Endodermal cell (in vitro differentiated cells): ENCODE measurements at regions not wholly inside any gene's neighbourhood (a gene's known extent, or its start where the extent isn't known, plus 50 kb on each side); places are given as distances from the start of the nearest gene placed in this dataset.

ENCODE experiments used
- DNase-seq: peaks from one replicate; pipeline ENCODE4 v3.0.0-alpha.2; 2017
- H3K27ac ChIP-seq: 2 replicates; pipeline ENCODE4 v1.5.1; 2013; ENCODE audit warnings: mild to moderate bottlenecking, low read depth, low read length, moderate library complexity
- H3K27me3 ChIP-seq: 2 replicates; pipeline ENCODE4 v1.6.1; 2013; ENCODE audit warnings: mild to moderate bottlenecking, low read length, moderate library complexity; ENCODE audit not compliant: insufficient read depth, control insufficient read depth, poor library complexity, severe bottlenecking
- H3K36me3 ChIP-seq: 2 replicates; pipeline ENCODE4 v1.7.0; 2013; ENCODE audit warnings: mild to moderate bottlenecking, low read length, moderate library complexity; ENCODE audit not compliant: control insufficient read depth, insufficient read depth
- H3K4me1 ChIP-seq: one replicate; pipeline ENCODE4 v1.7.0; 2013; ENCODE audit warnings: low read length; ENCODE audit not compliant: control insufficient read depth, insufficient read depth
- H3K4me3 ChIP-seq: 2 replicates; pipeline ENCODE4 v1.5.1; 2013; ENCODE audit warnings: mild to moderate bottlenecking, low read length, moderate library complexity
- H3K9ac ChIP-seq: 2 replicates; pipeline ENCODE4 v1.6.1; 2013; ENCODE audit warnings: mild to moderate bottlenecking, low read length, moderate library complexity; ENCODE audit not compliant: poor library complexity, severe bottlenecking; ENCODE audit errors: extremely low read depth
- H3K9me3 ChIP-seq: 2 replicates; pipeline ENCODE4 v1.6.1; 2013; ENCODE audit warnings: mild to moderate bottlenecking, low read length, moderate library complexity; ENCODE audit not compliant: control insufficient read depth
- H3K27ac Mint-ChIP-seq: 2 replicates; pipeline ENCODE4 v1.8.0; 2020; ENCODE audit warnings: mixed read lengths
- H3K27me3 Mint-ChIP-seq: 2 replicates; pipeline ENCODE4 v1.8.0; 2021; ENCODE audit warnings: mild to moderate bottlenecking, mixed read lengths; ENCODE audit not compliant: insufficient read depth
- H3K36me3 Mint-ChIP-seq: 2 replicates; pipeline ENCODE4 v1.8.0; 2020; ENCODE audit warnings: low read depth, mixed read lengths
- H3K4me1 Mint-ChIP-seq: 2 replicates; pipeline ENCODE4 v1.8.0; 2020; ENCODE audit warnings: mixed read lengths
- H3K4me3 Mint-ChIP-seq: 2 replicates; pipeline ENCODE4 v1.8.0; 2020; ENCODE audit warnings: mild to moderate bottlenecking, moderate library complexity, mixed read lengths
- H3K9me3 Mint-ChIP-seq: 2 replicates; pipeline ENCODE4 v1.8.0; 2020; ENCODE audit warnings: mild to moderate bottlenecking, mixed read lengths
- WGBS, 2 experiments: methylation state at CpG; one replicate each; pipeline versions ENCODE4 v1.1.5 to v1.1.7; 2013; ENCODE audit warnings: missing lambda C conversion rate in 2 of 2, mixed read lengths in 1 of 2; ENCODE audit not compliant: insufficient coverage in 1 of 2, insufficient read length in 1 of 2; 5-methylcytosine and 5-hydroxymethylcytosine counted together
- TF ChIP-seq, protein P1 (sequence below): fragments of 200-600 bp; sonication (generic); conservative IDR thresholded peaks from 2 replicates; pipeline ENCODE4 v1.5.0; 2021; ENCODE audit warnings: antibody characterized with exemption, mild to moderate bottlenecking

DNA sequence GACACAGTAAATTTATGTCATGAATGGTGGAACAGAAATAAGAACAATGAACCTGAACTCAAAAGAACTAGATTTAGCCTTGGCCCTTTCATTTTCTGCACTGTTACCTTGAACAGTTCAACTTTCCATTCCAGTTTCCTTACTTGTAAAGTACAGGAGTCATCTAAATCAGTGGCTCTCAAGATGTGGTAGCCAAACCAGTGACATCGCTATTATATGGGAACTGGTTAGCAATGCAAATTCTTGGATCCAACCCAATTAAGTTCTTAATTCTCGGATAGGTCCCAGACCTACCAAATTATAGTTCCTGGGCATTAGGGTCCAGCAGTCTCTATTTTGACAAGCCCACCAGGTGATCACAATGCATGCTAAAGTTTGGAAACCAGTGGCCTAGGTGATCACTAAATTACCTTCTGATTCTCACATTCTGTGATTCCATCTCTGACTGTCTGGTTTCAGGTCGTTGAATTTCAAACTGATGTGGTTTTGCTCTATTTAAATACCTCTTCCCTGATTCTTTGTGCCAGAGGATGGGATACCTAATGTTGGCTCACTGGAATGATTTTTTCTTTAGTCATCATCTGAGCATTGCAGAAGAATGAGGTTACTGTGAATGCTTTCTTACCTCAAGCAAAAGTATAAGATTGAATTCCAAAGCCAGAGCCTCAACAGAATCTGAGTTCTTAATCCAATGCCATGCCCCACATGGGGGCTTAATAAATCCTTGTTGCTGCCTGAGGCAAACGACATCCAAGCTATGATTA is 253.8 kb downstream of the ENC1 start:
- no peak overlapping the region for H3K27ac ChIP-seq
- H3K9me3 ChIP-seq: peaks cover 19% of the 10 kb centered on the region
- WGBS, 2 experiments: 88 to 94% methylated on average over 4 of the region's 4 CpGs
- H3K36me3 ChIP-seq: no peaks in the 10 kb centered on the region
- TF ChIP-seq, protein P1, sequence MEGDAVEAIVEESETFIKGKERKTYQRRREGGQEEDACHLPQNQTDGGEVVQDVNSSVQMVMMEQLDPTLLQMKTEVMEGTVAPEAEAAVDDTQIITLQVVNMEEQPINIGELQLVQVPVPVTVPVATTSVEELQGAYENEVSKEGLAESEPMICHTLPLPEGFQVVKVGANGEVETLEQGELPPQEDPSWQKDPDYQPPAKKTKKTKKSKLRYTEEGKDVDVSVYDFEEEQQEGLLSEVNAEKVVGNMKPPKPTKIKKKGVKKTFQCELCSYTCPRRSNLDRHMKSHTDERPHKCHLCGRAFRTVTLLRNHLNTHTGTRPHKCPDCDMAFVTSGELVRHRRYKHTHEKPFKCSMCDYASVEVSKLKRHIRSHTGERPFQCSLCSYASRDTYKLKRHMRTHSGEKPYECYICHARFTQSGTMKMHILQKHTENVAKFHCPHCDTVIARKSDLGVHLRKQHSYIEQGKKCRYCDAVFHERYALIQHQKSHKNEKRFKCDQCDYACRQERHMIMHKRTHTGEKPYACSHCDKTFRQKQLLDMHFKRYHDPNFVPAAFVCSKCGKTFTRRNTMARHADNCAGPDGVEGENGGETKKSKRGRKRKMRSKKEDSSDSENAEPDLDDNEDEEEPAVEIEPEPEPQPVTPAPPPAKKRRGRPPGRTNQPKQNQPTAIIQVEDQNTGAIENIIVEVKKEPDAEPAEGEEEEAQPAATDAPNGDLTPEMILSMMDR: no peak
- DNase-seq: no peak
- Mint-ChIP-seq H3K4me1 (peaks cover 15% of the 10 kb centered on the region), H3K4me3 (no peak overlapping the region), H3K9me3 (peaks cover 2% of the 10 kb centered on the region), H3K27ac (no peak overlapping the region), H3K27me3 (no peaks in the 10 kb centered on the region), H3K36me3 (no peaks in the 10 kb centered on the region)
- H3K4me1 ChIP-seq: no peaks in the 10 kb centered on the region
- no peak overlapping the region for H3K4me3 ChIP-seq
- no peaks in the 10 kb centered on the region for H3K27me3 ChIP-seq
- H3K9ac ChIP-seq: no peak overlapping the region

DNA sequence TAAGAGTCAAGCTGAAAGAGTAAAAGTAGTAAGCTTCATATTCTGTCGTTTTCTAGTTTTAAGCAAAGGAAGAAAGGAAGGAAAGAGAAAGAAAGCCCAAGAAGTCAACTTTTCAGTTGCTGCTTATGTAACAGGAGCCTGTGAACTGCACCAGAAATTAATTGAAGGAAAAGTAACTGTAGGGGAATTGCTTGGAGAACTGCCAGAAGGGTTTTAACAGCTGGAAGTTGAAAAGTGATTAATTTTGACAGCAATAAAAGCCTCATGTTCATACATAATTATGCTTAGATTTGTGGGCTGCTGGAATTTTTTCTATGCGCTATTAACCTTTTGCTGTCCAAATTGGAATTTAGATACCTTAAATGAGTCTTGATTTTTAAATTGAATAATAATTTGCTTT is 255.7 kb downstream of the ENC1 start:
- TF ChIP-seq, protein P1: no peak
- no peaks in the 10 kb centered on the region for H3K36me3 ChIP-seq
- no peak overlapping the region for H3K27ac Mint-ChIP-seq
- no peak overlapping the region for H3K4me3 ChIP-seq
- no peaks in the 10 kb centered on the region for H3K4me1 ChIP-seq
- no peak for DNase-seq
- no peaks in the 10 kb centered on the region for H3K27me3 ChIP-seq
- peaks cover 2% of the 10 kb centered on the region for H3K9me3 Mint-ChIP-seq
- 88 to 92% methylated on average over 1 to 2 of the region's 2 CpGs for WGBS, 2 experiments
- no peaks in the 10 kb centered on the region for H3K27me3 Mint-ChIP-seq
- H3K4me3 Mint-ChIP-seq: no peak overlapping the region
- peaks cover 19% of the 10 kb centered on the region for H3K9me3 ChIP-seq
- H3K36me3 Mint-ChIP-seq: no peaks in the 10 kb centered on the region
- peaks cover 15% of the 10 kb centered on the region for H3K4me1 Mint-ChIP-seq
- no peak overlapping the region for H3K9ac ChIP-seq
- H3K27ac ChIP-seq: no peak overlapping the region

DNA sequence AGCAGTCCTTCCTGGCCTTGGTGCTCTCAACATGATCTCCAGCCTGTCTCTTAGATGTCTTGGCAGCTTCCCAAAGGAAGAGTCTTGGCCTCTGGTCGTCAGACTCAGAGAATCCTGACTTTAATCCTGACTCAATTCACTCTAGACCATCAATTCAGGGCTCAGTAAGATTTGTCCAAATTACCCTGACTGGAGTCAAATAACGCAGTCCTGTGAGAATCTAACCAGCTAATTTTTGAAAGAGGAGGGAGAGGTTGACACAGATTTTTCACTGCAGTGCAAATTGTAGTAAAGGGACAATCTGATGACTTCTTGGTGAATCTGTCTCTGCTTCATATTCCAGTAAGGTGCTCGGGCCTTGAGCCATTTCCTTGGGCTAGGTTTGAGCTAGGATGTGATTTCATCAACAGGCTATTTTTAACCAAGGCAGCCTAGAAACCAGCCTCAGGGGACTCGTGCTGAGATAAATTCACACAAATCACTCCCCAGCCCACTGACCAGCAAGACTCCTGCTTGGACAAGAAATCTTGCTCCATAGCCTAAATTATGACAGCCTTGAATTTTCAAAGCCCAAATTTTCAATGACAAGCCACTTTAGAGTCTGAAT is 257.4 kb downstream of the ENC1 start:
- Histone ChIP-seq H3K4me3 (no peak overlapping the region), H3K4me1 (no peaks in the 10 kb centered on the region), H3K27me3 (no peaks in the 10 kb centered on the region), H3K9me3 (peaks cover 12% of the 10 kb centered on the region), H3K9ac (no peak overlapping the region), H3K27ac (no peak overlapping the region), H3K36me3 (no peaks in the 10 kb centered on the region)
- TF ChIP-seq, protein P1: no peak
- H3K27ac Mint-ChIP-seq: no peak overlapping the region
- H3K27me3 Mint-ChIP-seq: no peaks in the 10 kb centered on the region
- DNase-seq: no peak
- no peaks in the 10 kb centered on the region for H3K36me3 Mint-ChIP-seq
- H3K9me3 Mint-ChIP-seq: no peaks in the 10 kb centered on the region
- 81 to 82% methylated on average over 3 to 4 of the region's 4 CpGs for WGBS, 2 experiments
- peaks cover 15% of the 10 kb centered on the region for H3K4me1 Mint-ChIP-seq
- H3K4me3 Mint-ChIP-seq: no peak overlapping the region
